ENCODE measurements at regions not wholly inside any gene's neighbourhood (a gene's known extent, or its start where the extent isn't known, plus 50 kb on each side); places are given as distances from the start of the nearest gene placed in this dataset.

- DNase-seq, result peak; percentile 78
Observed at GRCh38 chr12:123077298-123078119, 73.4 kb downstream of the PITPNM2 start.

GRCh38 chr12:123076604-123077297 is 74.1 kb downstream of the PITPNM2 start:
- DNase-seq, result no peak

DNA sequence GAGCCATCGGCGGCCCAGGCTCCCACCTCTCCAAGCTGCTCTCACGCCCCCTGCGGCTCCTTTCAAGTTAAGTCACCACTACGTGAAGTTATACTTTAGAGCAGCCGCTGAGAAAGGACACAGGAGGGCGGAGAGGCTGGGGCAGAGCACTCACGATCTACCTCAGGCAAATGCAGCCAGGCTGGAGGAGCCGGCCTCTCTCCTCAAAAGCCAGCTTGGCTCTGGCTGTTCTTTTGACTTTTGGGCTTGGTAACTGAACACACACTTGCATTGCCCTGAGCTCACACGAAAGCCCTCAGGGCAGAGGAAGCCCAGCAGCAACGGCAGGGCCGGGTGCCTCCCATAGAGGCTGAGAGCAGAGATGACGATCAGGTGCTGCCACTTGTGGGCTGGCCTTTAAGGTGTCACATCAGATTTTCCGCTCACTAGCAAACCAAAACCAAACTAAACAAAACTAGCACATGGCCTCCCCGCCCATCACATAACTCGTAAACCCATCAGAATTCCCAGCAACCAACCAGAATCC is 75.2 kb downstream of the PITPNM2 start:
- peak; percentile 53 for DNase-seq

DNA sequence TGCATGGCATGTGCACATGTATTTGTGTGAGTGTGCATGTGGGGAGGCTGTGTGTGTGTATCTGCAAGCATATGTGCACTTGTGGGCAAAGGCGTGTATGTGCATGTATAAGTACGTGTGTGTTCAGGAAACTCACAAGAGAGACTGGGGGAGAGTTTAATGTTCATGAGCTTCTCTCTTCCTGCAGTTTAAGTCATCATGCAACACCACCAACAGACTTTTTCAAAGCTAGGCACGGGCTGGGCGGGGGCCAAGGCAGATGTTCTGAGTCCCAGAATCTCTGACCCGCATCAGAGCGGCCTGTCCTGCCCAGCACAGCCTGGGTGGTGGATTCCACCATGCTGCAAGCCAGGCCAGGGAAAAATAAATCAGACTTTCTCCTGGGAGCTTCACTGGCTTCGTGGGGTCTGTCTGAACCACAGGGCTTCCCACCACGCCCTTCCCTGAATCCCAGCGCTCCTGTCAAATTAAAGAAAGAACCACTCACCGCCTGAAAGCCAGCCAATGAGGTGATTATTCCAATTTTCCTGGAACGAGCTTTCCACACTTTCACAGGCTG is 75.7 kb downstream of the PITPNM2 start:
- DNase-seq, result no peak

DNA sequence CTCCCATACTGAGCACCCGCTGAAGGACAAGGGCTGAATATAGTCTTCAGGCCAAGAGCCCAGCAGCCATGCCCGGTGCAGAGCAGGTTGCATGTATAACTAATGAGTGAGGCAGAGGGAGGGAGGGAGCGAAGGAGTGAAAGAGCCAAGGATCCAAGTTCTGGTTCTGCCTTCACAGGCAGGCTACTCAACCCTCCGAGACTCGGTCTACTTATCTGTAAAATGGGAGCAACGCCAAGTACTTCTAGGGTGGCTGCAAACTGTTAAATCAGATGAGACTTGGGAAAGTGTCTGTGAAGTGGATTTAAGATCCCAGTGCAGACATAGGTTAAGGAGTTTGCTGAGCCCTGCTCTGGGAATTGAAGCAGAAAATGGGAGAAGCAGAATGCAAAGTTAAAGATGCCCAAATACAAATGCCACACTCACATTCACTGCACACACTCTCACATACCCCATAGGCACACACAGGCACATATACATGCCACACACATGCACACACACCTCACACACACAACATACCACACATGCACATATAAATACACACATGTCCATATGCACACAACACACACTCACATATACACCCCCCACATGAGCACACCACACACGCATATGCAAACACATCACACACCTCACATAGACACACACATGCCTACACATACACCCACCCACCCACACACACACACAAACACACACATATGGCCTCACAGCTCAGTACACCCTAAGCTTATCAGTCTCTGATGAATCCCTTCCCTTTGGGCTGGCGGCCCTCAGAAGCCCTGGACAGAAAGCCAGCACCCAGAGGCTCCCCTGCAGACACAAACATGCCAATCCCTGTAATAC is 76.7 kb downstream of the PITPNM2 start:
- no peak for DNase-seq

GRCh38 chr12:123073292-123073691 is 77.6 kb downstream of the PITPNM2 start:
- no peak for DNase-seq

GRCh38 chr12:123071857-123072256 is 79.0 kb downstream of the PITPNM2 start:
- no peak for DNase-seq

- DNase-seq, result no peak
Observed at GRCh38 chr12:123071099-123071800, 79.6 kb downstream of the PITPNM2 start.

GRCh38 chr12:123070267-123071081 is 80.4 kb downstream of the PITPNM2 start:
- no peak for DNase-seq

DNA sequence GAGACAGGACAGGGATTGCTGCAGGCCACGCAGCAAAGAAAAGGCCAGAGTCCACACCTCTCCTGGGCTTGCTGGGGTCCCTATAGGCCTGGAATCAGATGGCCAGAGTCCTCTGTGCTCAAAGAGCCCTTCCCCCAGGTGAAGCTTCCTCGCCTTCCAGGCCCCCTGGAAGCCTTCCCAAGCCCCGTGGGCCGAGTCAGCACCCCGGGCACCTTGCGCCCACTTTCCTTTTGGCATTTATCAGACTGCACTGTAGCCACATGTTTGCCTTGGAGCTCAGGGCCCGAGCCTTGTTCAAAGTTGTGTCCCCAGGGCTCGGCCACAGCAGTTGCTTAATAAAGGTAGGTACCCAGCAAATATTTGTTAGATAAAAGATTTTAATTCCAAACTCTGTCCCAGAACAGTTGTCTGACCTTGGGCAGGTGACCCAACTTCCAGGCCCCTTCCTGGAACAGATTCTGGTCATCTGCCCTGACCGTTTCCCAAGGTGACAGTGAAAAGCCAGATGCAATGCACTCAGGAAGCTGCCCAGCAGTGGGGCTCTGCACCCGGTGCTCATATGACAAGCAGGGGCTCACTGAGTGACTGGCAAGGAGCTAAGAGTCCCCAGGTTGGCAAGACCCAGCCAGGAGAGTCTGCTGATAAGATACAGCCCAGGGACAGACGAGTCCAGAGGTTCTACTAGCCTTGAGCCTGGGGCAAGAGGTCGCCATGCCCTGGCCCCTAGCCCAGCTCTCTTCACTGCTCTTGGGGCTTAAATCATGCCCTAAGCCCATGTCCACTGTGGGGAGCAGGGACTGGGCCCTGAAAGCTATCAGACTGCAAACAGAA is 81.2 kb downstream of the PITPNM2 start:
- DNase-seq, result no peak

DNA sequence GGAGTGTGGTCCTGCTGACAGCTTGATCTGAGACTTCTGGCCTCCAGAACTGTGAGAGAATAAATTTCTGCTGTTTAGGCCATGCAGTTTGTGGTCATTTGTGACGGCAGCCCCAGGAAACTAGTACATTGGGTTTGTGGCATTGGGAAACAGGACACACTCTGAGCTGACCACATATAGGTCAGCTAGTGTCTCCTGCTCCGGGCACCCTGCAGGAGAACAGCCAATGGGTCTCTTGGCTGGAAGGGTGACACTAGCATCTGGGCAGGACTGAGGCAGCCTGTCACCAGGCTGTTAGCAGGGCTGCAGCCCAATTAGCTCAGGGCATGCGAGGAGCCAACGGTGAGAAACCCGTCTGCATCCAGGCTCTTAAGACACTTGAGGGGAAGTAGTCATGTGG is 83.2 kb downstream of the PITPNM2 start:
- no peak for DNase-seq

DNA sequence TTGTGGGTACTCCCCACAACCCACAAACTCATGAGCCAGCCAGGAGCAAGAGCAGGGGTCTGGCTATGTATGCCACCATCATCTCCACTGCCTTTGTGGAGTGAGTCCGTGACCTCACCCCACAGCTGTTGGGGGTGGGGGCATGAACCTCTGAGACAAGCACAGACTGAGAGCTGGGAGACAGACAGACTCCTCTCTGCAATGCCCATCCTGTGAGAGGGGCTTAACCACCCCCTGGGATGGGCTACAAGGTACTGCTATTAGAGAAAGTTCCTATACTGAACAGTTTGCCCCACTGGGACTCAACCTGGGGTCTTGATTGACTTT is 84.5 kb downstream of the PITPNM2 start:
- DNase-seq, result no peak

DNA sequence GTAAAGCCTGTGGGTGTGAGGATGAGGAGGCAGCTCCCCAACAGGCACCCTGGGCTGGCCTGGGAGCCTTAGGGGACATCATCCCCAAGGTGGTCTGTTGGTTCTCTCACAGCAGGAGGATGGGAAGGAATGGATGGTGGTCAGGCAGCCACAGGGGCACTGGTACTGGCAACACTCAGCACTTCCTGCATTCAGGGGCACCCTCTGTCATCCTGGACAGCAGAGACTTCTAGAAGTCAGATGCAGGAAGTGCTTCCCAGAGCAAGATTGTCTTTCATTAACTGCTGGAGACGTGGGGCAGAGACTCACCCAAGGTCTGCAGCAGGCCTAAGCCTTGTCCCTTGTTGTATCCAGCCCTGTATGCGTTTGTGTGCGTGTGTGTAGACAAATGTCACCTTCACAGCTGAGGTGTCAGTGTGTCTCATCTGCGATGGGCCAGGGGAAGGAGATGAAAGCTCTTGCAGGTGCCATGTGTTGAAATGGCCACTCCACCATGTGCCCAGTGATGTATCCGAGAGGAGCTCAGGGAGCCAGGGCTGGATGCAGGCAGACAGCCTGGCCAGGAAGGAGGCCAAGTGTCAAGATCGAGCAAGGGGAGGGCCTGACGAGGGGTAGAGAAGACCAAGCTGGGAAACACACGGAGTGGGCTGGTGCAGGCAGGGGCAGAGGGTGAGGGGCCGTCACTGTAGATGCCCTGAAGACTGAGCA is 85.1 kb downstream of the PITPNM2 start:
- no peak for DNase-seq

DNA sequence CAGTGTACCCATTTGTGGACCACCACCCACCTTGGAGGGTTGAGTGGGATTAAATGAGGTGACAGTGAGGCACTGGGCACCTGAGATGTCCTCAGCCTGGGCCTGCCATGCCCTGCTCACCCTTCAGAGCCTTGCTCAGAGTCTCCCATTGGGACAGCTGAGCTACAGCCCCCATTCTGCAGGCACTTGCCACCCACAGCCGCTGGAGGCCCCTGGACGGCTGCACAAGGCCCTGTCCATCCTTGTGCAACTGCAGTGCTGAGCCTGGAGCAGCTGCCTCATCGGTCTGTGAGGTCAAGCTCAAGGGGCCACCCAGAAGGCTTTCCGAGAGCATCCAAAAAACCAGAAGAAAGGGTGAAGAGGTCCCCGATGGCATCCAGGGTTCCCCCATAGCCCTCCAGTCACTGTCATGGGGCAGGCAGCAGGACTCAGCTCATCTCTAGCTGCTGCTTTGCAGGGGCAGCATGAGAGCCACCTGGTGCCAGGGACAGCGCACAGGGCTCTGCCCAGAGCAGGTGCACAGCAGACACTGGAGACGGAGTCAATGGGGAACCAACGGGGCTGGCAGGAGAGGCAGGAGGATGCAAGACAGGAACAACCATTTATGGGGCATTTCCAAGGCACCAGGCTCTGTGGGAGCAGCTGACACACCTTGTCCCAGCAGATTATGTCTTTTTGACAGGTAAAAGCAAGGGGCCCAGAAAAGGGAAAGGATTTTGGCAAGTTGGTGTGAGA is 84.6 kb downstream of the ARL6IP4 start:
- DNase-seq, result no peak

DNA sequence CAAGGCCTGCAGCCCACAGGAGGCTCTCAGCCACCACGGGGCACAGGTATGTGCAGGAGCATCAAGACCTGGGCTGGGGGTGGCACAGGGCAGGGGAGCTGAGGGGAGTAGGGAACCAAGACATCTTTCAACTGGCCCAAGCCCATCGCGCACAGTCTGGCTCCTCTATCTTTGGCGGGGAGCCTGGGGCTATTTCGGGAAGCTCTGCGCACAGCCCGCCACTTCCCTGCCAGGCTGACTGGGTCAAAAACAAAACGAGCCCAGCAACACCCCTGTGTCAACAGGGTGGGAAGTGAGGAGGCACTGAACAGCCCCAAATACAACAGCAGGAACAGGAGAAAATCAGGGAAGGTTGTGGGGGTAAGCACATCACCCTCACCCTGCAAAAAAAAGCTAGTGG is 83.9 kb downstream of the ARL6IP4 start:
- no peak for DNase-seq

DNA sequence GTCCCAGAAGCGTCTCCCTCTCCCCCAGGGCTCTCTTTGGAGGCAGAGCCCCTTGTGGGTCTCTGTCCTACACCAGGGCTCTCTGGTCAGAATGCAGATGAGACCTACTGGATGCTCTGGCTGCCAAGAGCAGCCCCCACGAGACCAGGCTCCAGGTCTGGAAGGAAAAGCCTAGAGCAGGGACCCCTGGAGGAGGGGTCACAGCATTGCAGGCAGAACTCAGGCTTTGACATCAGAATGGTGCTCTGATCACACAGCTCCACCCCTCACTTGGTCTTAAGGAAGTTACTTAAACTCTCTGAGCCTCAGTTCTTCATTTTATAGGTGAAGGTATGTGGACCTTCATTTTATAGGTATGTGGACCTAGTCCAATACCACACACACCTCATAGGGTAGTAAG is 83.1 kb downstream of the ARL6IP4 start:
- no peak for DNase-seq

DNA sequence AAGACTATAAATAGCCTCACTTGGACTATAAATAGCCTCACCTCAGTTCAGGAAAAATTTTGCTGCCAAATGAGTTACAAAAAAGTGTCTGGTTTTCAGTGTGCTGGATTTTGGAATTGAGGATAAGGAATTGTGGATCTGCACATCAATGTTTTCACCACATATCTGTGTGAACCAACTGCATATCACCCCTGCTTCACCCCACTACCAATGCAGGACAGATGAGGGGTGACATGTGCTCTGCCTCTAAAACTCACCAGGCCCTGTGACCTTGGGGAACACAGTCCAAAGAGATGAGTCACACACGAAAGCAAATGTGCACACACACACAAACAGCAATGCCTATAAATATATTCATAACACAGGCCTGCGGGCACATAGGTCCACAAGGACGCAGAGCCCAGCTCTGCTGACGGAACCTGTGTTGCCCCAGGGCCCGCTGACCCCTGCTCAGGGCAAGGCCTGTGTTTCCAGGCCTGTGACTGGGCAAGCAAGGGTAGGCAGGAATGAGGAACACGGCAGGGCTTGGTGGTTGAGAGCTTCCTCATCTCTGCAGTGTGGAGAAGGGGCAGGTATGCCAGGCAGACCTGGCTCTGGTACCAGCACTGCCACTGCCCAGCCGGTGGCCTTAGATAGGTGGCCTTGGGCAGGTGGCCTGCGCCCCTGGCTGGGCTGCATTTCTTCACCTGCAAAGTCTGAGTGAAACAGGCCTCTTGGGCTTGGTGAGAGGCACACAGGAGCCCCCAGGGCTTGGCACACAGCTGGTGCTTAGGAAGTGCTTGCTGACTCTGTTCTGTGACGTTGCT is 82.4 kb downstream of the ARL6IP4 start:
- no peak for DNase-seq
